Right ventricle myocardium inferior (tissue), 1 donor: ENCODE measurements at regions not wholly inside any gene's neighbourhood (a gene's known extent, or its start where the extent isn't known, plus 50 kb on each side); places are given as distances from the start of the nearest gene placed in this dataset.

Experiments
- ATAC-seq: fragments of 200-7000 bp; cut with Tn5 transposase; one replicate; pipeline ENCODE4 v1.9.1; 2020; ENCODE audit warnings: mild to moderate bottlenecking, moderate library complexity
- DNase-seq: peaks from one replicate; pipeline ENCODE4 v3.0.0; 2021; ENCODE audit errors: missing footprints
- intact Hi-C: fragments of 100-400 bp; cut with DNase I; formaldehyde crosslinking; loops from one replicate; pipeline ENCODE4 v1.11.0; 2022
- donor health status: DM: no; HTN: yes; CAD: no; lungs with severe emphysema.

GRCh38 chr2:58574873-58575272 is 333.7 kb upstream of the FANCL start:
- intact Hi-C loops, result no loop called here
- DNase-seq (no peak), ATAC-seq (no peak)

GRCh38 chr2:58572731-58573130 is 331.6 kb upstream of the FANCL start:
- ATAC-seq (no peak), DNase-seq (no peak)
- intact Hi-C loops, result no loop called here

GRCh38 chr2:58571181-58571852 is 330.2 kb upstream of the FANCL start:
- DNase-seq, result no peak
- ATAC-seq, result no peak
- intact Hi-C loops, result no loop called here

- intact Hi-C loops, result no loop called here
- DNase-seq, result no peak
- ATAC-seq, result no peak
Observed at GRCh38 chr2:58569475-58570185, 328.5 kb upstream of the FANCL start.

- ATAC-seq (no peak), DNase-seq (no peak)
- intact Hi-C loops, result no loop called here
Observed at GRCh38 chr2:58568901-58569300, 327.8 kb upstream of the FANCL start.

GRCh38 chr2:58562276-58562675 is 321.2 kb upstream of the FANCL start:
- DNase-seq, result no peak
- intact Hi-C loops, result no loop called here
- no peak for ATAC-seq

GRCh38 chr2:58560531-58560930 is 319.4 kb upstream of the FANCL start:
- DNase-seq (no peak), ATAC-seq (no peak)
- intact Hi-C loops, result no loop called here

GRCh38 chr2:58558881-58559280 is 317.8 kb upstream of the FANCL start:
- intact Hi-C loops, result no loop called here
- DNase-seq (no peak), ATAC-seq (no peak)

- DNase-seq, result no peak
- intact Hi-C loops, result no loop called here
- no peak for ATAC-seq
Observed at GRCh38 chr2:58557176-58557575, 316.1 kb upstream of the FANCL start.

- DNase-seq (no peak), ATAC-seq (no peak)
- intact Hi-C loops, result no loop called here
Observed at GRCh38 chr2:58553937-58554336, 312.8 kb upstream of the FANCL start.

GRCh38 chr2:58553522-58553921 is 312.4 kb upstream of the FANCL start:
- intact Hi-C loops, result no loop called here
- no peak for ATAC-seq
- no peak for DNase-seq

GRCh38 chr2:58545300-58546280 is 304.5 kb upstream of the FANCL start:
- ATAC-seq (no peak), DNase-seq (no peak)
- intact Hi-C loops, result no loop called here

GRCh38 chr2:58543442-58543841 is 302.3 kb upstream of the FANCL start:
- DNase-seq, result no peak
- no peak for ATAC-seq
- intact Hi-C loops, result no loop called here

- intact Hi-C loops, result no loop called here
- DNase-seq, result no peak
- ATAC-seq, result no peak
Observed at GRCh38 chr2:58541511-58541910, 300.4 kb upstream of the FANCL start.

- ATAC-seq (no peak), DNase-seq (no peak)
- intact Hi-C loops, result no loop called here
Observed at GRCh38 chr2:58540681-58541080, 299.6 kb upstream of the FANCL start.

GRCh38 chr2:58539973-58540372 is 298.8 kb upstream of the FANCL start:
- DNase-seq (no peak), ATAC-seq (no peak)
- intact Hi-C loops, result no loop called here

- DNase-seq (no peak), ATAC-seq (no peak)
- intact Hi-C loops, result no loop called here
Observed at GRCh38 chr2:58535990-58536389, 294.9 kb upstream of the FANCL start.

GRCh38 chr2:58535182-58535581 is 294.1 kb upstream of the FANCL start:
- intact Hi-C loops, result no loop called here
- DNase-seq, result no peak
- no peak for ATAC-seq

GRCh38 chr2:58533376-58533775 is 292.3 kb upstream of the FANCL start:
- no peak for ATAC-seq
- intact Hi-C loops, result no loop called here
- DNase-seq, result no peak

GRCh38 chr2:58532641-58533040 is 291.5 kb upstream of the FANCL start:
- DNase-seq (no peak), ATAC-seq (no peak)
- intact Hi-C loops, result no loop called here
